ENCODE measurements at regions not wholly inside any gene's neighbourhood (a gene's known extent, or its start where the extent isn't known, plus 50 kb on each side); places are given as distances from the start of the nearest gene placed in this dataset.
"Not testable (repeated sequence)": the region's sequence is repeated elsewhere in the genome, so short reads cannot be mapped to it uniquely, and the experiment has no call there.

DNA sequence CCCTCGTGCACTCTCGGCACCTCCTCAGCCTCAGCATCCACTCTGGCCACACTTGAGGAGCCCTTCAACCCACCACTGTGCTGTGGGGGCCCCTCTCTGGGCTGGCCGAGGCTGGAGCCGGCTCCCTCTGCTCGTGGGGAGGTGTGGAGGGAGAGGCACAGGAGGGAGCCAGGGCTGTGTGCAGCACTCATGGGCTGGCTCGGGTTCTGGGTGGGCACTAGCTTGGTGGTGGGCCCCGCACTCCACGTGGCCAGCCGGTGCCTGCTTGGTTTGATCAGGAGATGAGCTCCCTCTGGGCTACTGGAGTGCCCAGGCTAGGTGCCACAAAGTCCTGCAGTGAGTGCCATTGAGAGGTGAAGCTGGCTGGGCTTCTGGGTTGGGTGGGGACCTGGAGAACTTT, 949.4 kb upstream of the GJE1 start:
- no peak overlapping the region for H3K27ac ChIP-seq
- TF ChIP-seq ZFX (IDR thresholded peaks at IDR 0.05; ENCODE audit: borderline replicate concordance), result no peak
- TF ChIP-seq, protein P1, sequence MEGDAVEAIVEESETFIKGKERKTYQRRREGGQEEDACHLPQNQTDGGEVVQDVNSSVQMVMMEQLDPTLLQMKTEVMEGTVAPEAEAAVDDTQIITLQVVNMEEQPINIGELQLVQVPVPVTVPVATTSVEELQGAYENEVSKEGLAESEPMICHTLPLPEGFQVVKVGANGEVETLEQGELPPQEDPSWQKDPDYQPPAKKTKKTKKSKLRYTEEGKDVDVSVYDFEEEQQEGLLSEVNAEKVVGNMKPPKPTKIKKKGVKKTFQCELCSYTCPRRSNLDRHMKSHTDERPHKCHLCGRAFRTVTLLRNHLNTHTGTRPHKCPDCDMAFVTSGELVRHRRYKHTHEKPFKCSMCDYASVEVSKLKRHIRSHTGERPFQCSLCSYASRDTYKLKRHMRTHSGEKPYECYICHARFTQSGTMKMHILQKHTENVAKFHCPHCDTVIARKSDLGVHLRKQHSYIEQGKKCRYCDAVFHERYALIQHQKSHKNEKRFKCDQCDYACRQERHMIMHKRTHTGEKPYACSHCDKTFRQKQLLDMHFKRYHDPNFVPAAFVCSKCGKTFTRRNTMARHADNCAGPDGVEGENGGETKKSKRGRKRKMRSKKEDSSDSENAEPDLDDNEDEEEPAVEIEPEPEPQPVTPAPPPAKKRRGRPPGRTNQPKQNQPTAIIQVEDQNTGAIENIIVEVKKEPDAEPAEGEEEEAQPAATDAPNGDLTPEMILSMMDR (IDR thresholded peaks at IDR 0.05), result no peak

DNA sequence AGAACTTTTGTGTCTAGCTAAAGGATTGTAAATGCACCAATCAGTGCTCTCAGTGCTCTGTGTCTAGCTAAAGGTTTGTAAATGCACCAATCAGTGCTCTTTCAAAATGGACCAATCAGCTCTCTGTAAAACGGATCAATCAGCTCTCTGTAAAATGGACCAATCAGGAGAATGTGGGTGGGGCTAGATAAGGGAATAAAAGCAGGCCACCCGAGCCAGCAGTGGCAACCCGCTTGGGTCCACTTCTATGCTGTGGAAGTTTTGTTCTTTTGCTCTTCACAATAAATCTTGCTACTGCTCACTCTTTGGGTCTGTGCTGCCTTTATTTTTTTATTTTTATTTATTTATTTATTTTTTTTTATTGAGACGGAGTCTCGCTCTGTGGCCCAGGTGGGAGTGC, 957.3 kb upstream of the GJE1 start:
- H3K27ac ChIP-seq, result not testable (repeated sequence)

DNA sequence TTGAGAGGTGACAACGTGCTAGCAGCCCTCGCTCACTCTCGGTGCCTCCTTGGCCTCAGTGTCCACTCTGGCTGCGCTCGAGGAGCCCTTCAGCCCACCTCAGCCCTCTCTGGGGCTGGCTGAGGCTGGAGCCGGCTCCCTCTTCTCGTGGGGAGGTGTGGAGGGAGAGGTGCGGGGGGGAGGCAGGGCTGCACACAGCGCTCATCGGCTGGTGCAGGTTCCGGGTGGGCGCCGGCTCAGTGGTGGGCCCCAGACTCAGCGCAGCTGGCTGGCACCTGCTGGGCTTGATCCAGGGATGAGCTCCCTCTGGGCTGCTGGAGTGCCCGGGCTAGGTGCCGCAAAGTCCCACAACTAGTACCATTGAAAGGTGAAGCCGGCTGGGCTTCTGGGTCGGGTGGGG, 957.8 kb upstream of the GJE1 start:
- no peak for TF ChIP-seq ZFX (IDR thresholded peaks at IDR 0.05; ENCODE audit: borderline replicate concordance)
- TF ChIP-seq, protein P1 (IDR thresholded peaks at IDR 0.05), result no peak
- H3K27ac ChIP-seq, result no peak overlapping the region

DNA sequence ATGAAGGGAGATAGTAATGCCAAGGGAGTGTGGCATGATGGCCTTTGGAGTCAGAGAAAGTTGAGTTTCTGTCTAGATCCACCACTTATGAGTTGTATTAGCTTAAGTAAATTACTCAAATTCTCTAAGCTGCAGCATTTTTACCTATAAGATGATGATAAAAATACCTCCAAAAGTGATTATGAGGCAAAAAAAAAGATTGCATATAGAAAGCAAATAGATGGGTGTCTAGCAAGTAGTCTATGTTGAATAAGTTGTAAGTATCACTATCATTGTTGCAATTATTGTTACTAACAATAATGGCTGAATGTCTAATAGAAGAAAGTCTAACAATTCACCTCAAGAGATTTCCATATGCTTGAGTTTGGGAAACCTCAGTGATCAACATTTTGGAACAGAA, 959.2 kb upstream of the GJE1 start:
- no peak for TF ChIP-seq ZFX (IDR thresholded peaks at IDR 0.05; ENCODE audit: borderline replicate concordance)
- no peak overlapping the region for H3K27ac ChIP-seq

DNA sequence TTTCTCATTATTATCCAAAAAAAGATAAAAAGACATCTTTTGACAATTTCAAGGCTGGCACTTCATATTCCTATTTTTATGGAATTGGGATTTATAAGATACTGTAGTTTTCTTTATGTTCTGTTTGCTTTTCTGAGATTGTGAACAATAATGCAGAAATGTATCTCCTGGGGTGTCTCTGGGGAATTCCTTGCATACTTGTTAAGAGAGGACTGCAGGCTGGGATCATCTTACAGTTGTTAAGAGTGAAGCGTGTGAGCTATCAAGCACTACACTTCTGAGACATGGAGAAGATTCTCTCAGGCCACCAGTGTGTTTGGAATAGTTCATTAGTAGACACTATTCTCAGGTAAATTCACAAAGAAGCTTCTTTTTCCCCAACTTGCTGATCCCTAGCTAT, 963.3 kb upstream of the GJE1 start:
- TF ChIP-seq, protein P1 (IDR thresholded peaks at IDR 0.05), result no peak
- TF ChIP-seq ZFX (IDR thresholded peaks at IDR 0.05; ENCODE audit: borderline replicate concordance), result no peak
- no peak overlapping the region for H3K27ac ChIP-seq

DNA sequence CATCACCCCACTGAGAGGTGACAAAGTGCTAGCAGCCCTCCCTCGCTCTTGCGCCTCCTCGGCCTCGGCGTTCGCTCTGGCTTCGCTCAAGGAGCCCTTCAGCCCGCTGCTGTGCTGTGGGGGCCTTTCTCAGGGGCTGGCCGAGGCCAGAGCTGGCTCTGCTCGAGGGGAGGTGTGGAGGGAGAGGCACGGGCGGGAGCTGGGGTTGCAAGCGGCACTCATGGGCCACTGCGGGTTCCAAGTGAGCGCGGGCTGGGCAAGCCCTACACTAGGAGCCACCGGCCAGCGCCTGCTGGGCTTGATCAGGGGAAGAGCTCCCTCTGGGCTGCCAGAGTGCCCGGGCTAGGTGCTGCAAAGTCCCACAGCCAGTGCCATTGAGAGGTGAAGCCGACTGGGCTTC, 964.8 kb upstream of the GJE1 start:
- H3K27ac ChIP-seq, result no peak overlapping the region
- TF ChIP-seq, protein P1 (IDR thresholded peaks at IDR 0.05), result no peak
- no peak for TF ChIP-seq ZFX (IDR thresholded peaks at IDR 0.05; ENCODE audit: borderline replicate concordance)

DNA sequence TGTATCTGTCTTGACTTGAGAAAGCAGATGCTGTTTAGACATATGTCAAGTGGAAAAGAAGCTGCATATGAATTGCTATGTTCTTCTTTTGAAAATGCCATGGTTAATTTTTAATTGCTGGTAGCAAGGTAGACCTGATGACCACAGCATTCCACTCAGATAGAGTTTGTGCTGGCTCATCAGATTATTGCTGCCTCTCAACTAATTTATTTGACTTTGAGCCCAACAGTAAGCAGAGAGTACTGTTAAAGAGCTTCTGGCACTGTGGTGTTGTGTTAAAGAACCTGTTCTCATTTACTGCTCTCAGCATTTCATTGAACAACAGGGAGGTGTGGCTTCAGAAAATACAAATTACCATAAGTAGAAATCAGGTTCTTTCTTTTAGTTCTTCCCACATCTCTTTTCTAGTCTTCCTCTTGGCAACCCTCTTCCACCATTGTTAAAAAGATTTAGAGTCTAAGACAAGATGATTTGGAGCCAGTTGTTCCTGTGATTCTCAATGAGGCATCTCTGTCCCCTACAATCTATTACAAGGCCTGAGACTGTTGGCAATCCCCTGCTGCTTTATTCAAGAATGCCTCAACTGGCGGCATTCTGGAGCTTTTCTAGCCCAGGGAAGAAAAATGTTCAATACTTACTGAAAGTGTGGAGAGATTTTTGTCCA, 967.6 kb upstream of the GJE1 start:
- no peak overlapping the region for H3K27ac ChIP-seq
- TF ChIP-seq ZFX (IDR thresholded peaks at IDR 0.05; ENCODE audit: borderline replicate concordance), result no peak
- TF ChIP-seq, protein P1 (IDR thresholded peaks at IDR 0.05), result no peak

DNA sequence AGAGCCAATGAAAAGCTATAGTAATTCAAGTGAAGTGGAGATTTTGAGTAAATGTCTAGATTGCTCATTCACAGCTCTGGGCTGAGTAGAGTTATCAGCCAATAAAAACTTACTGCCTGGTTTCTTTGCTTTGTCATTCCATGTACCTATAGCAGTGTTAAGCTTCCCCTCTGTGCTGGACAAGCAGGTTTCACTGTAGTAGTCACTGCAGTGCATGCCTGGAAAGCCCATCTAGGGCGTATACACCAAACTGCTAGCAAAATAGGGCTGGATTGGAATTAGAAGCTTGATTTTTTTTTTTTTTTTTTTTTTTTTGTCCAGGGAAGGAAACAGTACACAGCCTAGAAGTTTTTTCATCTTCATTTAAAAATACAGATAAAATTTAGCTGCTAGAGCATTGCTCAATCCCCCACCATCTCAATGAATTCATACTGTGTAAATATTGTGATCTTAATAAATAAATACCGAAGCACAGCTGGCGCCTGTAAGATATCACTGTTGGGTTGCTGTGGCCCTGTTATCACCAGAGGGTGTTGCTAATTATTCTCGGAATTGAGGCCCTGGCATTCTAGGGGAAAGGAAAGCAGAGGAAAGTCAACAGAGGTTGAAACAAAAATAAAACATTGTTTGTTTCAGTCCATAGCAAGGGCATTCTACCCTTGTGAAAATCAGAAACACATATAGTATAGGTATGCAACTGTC, 968.5 kb upstream of the GJE1 start:
- TF ChIP-seq, protein P1 (IDR thresholded peaks at IDR 0.05), result no peak
- TF ChIP-seq ZFX (IDR thresholded peaks at IDR 0.05; ENCODE audit: borderline replicate concordance), result no peak
- no peak overlapping the region for H3K27ac ChIP-seq
